GM04503 (cell line): ENCODE measurements at regions not wholly inside any gene's neighbourhood (a gene's known extent, or its start where the extent isn't known, plus 50 kb on each side); places are given as distances from the start of the nearest gene placed in this dataset.
A peak's percentile ranks its signal among the peaks of the same experiment; 100 is the strongest.
"Not testable (repeated sequence)": the region's sequence is repeated elsewhere in the genome, so short reads cannot be mapped to it uniquely, and the experiment has no call there.

Source experiments
- DNase-seq: peaks from one replicate; pipeline ENCODE4 v3.0.0-alpha.2; 2012; ENCODE audit warnings: low read depth

DNA sequence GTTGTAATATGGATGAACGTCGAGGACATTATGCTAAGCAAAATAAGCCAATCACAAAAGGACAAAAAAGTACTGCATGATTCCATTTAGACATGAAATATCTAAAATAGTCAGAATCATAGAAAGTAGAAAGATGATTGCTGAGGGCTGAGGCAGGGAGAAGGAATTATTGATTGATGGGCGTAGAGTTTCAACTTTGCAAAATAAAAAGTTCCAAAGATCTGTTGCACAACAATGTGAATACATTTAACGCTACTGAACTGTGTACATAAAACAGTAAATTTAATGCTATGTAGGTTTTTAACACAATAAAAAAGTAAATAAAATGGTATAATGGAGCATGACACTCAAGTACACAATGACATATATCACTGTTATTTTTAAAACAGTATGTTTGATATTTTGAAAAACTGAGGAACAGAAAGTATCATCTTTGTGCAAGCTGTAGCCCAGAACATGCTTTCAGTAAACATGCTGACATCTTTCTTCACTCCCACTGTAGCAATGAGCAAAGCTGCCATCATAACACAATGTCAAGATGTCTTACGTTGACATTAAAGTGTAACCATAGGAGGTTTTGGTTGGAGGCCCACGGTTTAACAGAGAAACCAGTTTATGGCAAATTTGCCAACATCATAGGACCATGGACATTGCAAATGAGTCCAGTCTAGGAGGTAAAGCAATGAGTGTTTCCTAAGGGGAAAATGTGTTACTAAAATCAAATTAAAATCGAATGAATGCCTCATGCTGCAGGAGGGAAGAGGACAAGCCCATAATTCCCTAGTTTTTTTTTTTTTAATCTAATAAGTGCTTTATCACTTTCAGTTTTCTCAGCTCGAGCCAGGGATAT, 125.8 kb upstream of the SGCD start:
- no peak for DNase-seq

DNA sequence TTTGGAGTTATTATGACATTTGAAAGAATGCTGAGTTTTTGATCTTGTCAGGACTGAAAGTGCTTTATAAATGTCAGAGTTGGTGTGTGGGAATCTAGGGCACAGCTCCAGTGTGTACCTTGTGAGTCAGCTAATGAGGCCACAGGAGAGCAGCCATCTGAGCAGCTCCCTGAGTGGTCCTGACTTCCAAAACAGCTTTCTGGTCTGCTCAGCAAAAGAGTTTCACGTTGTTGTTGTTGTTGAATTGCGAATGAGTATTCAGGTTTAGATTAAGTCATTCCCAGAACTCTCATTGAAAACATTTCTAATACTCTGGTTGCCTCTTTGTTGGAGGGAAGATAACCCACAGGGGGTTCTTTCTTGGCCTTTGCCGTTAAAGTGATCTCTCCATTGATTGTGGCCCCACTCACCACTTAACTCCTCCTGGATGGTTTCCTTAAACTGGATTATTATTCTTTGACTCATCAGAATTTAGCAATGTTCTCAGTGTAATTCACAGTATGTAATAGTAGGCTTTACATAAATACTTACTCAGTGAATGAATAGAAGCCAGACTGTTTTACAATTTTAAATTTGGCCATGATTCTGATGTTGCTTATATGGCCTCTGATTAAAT, 125.1 kb upstream of the SGCD start:
- DNase-seq = peak; percentile 28

DNA sequence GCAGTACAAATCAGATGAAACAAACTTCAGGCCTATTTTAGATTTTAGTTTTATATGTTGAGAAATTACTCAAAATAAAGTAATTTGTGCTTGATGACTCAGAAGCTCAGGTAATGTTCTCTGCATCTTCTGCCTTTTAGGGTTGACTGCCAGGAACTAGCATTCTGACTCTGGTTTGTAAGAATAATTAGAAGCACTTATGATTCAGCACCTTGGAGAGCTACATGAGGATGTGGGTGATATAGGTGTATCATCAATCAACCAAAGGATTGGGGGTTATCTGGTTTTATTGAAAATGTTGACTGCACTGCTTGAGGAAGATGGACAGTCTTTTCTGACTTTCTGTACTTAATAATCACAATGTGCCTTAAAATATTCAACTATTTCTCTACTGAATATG, 118.7 kb upstream of the SGCD start:
- no peak for DNase-seq

DNA sequence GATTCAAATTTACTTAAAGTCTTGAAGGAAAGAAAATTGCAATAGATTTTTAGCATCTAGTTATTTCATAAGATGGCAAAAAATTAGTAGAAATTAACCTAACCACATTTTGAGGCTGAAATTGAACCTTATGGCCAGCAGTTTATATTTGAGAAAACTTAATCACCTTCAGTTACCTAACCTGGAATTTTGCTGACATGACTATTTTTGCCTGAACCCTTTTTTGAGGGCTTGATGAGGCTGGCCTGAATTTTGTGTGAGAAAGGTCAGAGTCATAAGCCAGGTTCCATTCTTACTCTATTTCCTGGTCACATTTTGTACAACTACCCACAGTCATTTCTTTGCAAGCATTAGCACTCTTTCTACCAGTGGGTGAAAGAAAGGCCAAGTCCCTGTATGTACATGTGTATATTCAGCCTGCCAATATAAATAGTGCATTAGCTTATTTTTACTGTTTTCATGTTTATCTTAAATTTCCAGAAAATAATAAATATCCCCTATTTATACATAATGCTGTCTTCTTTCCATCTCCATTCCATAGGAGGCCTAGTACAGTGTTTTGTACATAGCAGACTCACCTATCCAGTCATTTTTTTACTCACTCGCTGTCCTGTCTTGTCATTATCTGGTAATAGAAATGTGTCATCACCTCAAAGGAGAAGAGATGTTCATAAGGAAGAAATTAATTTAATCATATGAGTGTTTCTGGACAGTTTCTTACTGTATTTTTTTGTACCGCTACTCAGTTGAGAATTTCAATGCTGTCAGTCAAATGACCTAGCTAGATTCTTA, 108.4 kb upstream of the SGCD start:
- no peak for DNase-seq

DNA sequence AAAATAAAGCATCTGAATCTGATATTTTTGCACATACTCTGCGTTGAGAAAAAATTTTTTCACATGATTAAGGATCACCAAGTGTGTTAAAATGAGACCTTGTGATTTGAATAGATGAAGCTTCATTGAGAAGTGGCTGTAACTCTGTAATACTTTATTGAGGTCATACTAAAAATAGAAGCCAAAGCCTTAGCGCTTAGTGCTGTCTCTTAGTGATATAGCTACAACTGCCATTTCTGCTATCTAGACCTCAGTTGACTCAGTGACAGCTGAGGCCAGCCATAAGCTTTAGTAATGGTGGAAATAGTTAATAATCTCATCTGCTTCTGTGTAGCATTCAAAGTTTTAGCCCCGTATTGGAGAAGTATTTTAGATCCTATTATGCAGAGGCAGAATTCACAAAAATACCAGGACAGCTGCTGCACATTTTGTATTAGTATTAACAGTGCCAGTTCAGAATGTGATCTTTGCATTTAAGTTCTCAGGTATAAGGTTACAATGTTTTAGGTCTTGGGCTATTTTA, 107.4 kb upstream of the SGCD start:
- no peak for DNase-seq

DNA sequence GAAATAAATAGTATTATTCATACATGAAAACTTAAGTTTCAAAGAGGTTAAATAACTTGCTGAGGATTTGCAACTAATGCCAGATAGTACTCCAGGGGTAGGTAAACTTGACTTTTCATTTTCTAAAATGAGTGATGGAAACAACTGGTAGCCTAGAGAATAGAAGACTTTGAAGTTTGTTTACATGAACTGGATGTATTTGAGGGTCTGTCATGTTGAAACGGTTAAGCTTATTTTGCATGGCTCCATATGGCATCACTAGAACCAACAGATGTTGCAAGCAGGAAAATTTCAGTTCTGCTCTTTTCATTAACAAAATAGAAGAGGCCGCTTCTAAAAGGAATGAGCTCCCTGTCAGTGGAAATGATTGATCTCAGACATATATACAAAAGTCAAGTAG, 105.1 kb upstream of the SGCD start:
- no peak for DNase-seq

DNA sequence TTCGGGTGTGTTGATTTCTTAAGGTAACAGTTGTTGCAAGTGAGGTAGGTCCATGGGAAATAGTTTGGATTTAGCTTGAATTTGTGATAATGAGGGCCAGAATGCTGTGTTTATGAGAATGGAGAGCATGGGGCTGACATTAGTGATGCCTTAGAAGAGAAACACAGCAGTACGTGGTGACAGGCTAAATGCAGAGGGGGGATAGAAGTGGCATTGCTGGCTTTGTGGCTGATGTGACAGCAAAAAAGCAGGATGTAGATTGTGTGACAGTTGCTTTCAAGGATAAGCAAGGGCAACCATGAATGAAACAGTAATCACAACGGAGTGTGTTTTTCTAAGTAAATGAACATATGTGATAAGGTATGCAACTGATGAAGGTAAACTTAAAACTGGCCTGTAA, 103.4 kb upstream of the SGCD start:
- DNase-seq = no peak

DNA sequence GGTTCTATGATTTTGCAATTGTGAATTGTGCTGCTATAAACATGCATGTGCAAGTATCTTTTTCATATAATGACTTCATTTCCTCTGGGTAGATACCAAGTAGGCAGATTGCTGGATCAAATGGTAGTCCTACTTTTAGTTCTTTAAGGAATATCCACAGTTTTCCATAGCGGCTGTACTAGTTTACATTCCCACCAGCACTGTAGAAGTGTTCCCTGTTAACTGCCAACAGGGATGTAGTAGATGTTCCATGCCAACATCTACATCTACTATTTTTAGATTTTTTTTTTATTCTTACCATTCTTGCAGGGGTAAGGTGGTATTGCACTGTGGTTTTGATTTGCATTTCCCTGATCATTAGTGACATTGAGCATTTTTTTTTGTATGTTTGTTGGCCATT, 100.5 kb upstream of the SGCD start:
- not testable (repeated sequence) for DNase-seq

DNA sequence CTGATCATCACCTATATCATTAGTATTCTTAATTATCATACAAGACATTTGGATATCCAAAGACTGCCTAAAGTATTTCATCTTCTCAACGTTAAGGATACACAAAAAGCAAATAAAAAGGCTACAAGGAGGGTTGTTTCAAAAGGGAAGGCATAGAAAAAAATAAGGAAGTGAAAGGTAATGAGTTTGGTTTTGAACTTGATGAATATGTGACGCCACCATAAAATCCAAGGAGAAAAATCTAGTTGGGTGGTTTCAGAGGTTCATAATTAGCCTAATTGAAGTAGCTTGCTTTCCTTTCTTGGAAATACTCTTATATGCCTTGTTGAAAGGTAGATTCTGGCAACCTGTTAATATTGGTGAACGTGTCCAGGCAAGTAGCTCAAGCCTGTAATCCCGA, 96.1 kb upstream of the SGCD start:
- no peak for DNase-seq

DNA sequence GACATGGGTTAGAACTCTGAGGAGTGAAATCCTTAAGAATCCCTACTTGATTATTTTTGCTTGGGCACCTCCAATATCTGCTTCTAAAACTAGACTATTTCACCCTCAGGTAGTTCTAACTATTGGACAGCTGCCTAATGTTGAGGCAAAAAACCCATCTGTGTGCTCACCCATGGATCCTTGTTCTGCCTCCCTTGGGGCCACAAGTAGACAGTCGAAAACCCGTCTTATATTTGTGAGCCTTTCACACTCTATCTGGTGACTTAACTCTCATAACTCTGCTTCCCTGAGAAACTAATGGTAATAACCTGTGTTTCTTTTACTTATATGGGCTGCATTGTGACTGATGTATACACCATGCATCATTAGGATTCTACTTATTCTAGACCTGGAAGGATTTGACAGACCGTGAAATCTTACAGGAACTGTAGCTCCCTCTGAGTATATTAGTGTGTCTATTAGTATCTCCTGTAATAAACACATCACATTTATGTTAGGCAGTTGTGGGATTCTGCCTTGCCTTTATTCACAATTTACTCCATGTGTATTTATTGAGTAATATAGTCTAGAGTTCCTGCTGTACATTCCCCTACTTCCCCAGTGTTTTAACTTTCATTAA, 94.6 kb upstream of the SGCD start:
- DNase-seq = no peak

DNA sequence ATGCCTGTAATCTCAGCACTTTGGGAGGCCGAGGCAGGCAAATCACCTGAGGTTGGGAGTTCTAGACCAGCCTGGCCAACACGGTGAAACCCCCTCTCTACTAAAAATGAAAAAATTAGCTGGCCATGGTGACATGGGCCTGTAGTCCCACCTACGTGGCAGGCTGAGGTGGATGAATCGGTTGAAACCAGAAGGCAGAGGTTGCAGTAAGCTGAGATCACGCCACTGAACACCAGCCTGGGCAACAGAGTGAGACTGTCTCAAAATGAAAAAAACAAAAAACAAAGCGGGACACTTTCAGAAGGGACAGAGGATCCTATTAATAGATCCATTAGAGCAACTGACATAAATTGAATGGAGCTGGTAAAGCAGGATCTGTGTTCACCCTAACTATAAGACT, 89.6 kb upstream of the SGCD start:
- DNase-seq = no peak

DNA sequence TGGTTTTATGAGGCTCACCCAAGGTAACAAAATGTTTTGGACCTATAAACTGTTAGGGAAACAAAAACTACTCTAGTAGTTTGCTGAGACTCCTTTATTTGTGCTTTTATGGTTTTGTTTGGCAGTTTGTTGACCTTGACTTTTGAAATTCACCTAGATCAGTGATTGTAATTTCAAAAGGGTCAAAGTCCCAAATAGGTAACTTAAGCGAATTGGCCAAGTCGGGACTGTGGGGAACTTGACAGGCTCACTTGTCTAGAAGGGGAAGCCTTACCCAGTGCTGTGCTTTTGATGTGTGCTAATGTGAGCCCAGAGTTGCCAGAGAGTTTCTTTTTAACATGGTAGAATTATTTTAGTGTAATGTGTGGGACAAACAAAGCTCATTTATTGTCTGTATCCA, 87.2 kb upstream of the SGCD start:
- DNase-seq = no peak

DNA sequence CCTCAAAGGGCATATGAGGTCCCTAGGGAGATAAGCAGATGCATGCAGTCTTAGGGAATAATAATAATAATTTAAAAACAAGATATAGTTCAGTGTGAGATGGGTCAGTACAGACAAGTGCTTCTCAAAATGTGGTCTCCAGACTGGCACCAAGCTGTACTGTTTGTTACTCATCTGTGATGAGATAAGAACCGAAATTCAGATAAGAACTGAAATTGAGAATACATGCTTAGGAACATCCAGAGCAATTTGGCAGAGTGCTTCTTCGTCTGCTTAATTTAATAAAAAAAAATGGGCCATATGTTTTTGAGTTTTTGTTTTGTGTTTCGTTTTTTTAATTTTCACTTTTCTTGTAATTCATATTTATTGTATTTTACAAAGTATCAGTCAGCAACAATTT, 86.5 kb upstream of the SGCD start:
- DNase-seq = no peak

DNA sequence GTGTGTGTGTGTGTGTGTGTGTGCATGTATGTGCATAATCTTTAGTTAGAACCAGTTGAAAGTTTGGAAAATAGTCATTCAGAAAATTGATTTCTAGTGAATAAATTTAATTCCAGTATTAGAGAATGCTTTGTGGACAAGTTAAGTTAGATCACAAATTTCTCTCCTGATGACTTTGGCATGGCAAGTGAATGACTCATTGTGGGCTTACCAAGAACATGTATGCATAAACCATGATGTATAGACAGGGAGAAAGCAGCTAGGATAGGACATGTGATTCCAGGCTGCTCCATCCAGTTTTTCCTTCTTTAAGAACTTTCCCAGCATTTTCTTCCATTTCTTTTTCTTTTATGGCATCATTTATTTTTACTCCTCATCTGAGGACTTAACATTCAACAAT, 85.7 kb upstream of the SGCD start:
- DNase-seq = no peak

DNA sequence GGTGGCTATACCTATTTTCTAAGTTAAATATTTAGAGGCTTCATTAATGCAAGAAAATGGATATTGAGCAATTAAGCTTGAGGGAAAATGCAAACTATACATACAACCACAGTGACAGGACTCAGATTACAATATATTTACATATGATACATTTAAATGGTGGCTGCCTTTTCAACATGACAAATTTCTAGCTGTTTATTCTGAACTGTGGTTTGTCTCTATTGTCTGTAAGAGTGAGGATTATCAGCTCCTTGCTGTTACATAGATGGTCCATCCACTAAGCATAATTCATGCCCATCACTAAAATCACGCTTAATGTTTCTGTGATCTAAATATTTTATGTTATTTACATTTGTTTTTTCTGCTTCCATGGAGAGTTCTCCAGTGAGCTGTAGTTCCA, 81.1 kb upstream of the SGCD start:
- DNase-seq = no peak

DNA sequence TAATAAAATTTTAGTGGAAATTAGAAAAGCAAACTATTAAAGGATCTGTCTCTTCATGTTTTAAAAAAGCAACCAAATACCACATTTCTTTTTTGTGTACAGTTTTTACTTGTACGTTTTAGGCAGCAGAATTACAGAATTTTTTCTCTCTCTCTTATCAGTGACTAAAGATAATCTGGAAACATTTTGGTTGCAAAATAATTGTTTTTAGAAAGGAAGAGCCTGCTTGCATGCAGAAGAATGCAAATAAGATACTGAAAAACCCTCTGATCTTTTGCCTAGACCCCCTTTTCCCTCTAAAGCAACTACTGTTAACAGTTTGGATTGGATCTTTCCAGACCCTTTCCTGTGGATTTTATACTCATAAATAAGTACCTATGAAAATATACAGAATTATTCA, 75.9 kb upstream of the SGCD start:
- DNase-seq = no peak

DNA sequence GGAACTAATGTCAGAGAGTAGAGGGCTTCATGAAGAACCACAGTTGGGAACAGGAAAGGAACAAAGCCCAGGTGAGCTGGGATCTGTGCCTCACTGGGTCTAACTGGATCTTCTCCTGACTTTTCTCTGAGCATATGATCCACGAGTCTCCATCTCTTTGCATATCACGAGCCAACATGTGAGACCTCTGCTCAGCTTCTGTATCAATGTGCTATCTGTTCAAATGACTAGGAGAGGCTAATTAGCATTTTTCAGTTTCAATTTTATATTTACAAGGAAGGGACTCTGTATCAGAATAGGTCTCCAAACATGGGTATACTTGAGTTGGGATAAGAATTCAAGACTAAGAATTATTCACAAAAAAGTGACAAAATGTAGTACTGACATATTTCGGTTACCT, 73.8 kb upstream of the SGCD start:
- DNase-seq = no peak

DNA sequence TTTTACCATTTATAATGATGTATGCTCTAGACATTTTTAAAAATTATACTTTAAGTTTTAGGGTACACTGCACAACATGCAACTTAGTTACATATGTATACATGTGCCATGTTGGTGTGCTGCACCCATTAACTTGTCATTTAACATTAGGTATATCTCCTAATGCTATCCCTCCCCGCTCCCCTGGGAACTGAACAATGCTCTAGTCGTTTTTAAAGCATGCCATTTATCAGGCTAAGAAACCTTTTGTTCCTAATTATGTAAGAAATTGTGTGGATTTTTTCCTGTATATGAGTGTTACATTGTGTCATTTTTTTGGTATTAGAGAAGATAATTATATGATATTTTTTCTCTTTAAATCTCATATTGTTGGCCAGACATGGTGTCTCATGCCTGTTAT, 72.8 kb upstream of the SGCD start:
- DNase-seq = no peak

DNA sequence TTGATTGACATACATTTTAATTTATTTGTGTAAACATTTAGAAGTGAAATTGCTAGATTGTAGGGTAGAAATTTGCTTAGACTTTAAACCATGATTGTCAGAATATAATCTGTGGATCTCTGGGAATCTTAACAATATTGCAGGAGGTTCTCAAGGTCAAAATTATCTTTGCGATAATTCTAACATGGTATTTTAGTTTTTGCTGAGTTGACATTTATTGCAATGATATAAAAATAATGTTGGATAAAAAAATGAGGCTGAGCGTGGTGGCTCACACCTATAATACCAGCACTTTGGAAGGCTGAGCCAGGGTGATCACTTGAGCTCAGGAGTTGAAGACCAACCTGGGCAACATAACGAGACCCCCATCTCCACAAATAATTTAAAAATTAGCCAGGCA, 70.3 kb upstream of the SGCD start:
- no peak for DNase-seq

DNA sequence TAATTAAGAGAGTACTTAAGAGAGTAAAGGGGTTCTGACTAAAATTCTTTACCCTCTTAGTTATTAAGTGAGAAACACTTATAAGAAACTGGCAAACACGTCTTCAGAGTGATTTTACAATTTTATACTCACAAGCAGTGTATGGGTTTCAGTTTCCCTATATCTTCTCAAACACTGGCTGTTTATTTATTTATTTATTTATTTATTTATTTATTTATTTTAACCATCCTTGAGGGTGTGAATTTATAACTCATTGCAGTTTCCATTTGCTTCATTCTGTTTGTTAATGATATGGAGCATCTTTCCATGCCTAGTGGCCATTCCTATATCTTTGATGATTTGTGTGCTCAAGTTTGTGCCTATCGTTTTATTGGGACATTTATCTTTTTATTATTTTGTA, 68.0 kb upstream of the SGCD start:
- no peak for DNase-seq

DNA sequence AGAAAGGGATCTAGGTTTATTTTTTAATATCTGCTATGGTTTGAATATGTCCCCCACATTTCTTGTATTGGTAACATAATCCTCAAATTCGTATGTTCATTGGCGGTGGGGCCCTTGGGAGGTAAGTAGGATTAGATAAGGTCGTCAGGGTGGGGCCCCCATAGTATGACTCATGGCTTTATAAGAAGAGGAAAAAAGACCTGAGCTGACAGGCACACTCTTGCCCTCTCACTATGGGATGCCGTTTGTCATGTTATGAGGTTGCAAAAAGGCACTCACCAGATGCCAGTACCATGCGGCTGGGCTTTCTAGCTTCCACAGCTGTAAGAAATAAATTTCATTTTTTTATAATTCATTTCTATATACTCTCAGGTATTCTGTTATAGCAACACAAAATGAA, 67.3 kb upstream of the SGCD start:
- DNase-seq = no peak

DNA sequence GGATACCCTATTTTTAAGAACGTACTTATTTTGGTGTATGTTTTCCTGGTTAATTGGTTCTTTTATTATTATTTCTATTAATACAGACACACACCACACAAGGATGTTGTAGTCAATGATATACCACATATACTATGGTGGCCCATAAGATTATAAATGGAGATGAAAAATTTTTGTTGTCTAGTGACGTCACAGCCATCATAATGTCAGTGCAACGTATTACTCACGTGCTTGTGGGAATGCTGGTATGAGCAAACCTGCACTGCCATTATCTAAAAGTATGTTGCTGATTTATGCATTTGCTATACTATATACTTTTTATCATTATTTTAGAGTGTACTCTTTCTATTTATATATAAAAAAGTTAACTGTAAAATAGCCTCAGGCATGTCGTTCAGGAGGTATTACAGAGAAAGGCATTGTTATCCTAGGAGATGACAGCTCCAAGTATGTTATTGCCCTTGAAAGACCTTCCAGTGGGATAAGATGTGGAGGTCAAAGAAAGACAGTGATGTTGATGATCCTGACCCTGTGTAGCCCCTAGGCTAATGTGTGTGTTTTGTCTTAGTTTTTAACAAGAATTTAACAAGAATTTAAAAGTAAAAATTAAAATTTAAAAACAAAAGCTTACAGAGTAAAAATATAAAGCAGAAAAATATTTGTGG, 65.6 kb upstream of the SGCD start:
- no peak for DNase-seq
